ENCODE measurements at regions not wholly inside any gene's neighbourhood (a gene's known extent, or its start where the extent isn't known, plus 50 kb on each side); places are given as distances from the start of the nearest gene placed in this dataset.

DNA sequence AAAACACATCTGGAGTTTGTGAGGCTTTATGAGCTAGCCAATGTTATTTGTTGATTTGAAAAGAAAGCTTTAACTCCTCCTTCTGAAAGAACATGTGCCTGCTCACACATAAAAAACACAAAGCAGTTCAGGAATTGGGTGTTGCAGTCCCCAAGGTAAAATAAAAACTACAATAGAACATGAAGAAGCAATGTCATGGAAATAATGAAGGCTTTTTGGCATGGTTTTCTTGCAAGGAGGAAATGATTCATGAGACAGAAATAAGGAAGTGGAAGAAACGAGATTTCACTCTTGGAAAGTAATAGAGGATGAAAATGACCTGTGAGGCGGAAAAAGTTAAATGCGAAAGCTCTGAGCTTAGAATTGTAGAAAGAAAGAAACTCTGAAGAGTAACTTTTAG lies 81.1 kb downstream of the TRIB2 start:
- Histone ChIP-seq H3K14ac (ENCODE audit: insufficient read length) (no peak overlapping the region), H3K9ac (replicated peaks in 1 of 4; ENCODE audit: extremely low read depth in 1 of 4, low read depth in 3 of 4, low read length in 3 of 4) (no peak overlapping the region), H3K79me1 (ENCODE audit: low read depth, low read length) (no peaks in the 10 kb centered on the region), H4K8ac (ENCODE audit: extremely low read depth, insufficient read depth, low read length) (no peak overlapping the region), H2AFZ (ENCODE audit: low read length) (no peak overlapping the region), H2BK5ac (ENCODE audit: low read depth, low read length) (no peak overlapping the region), H4K20me1 (replicated peaks in 1 of 2; ENCODE audit: control insufficient read depth in 1 of 2, insufficient read depth in 2 of 2, low read length in 2 of 2) (no peaks in the 10 kb centered on the region), H2BK20ac (ENCODE audit: low read length) (no peak overlapping the region), H3K4me1 (replicated peaks in 1 of 4; ENCODE audit: control insufficient read depth in 3 of 4, insufficient read depth in 4 of 4, low read length in 3 of 4) (no peaks in the 10 kb centered on the region), H3K18ac (ENCODE audit: extremely low read depth, low read length) (no peak overlapping the region), H2BK12ac (ENCODE audit: low read depth, low read length) (no peak overlapping the region), H2BK15ac (ENCODE audit: low read length) (no peak overlapping the region), H3K23ac (ENCODE audit: insufficient read length) (no peak overlapping the region), H3K9me3 (ENCODE audit: insufficient read depth in 2 of 2, low read depth in 1 of 2, low read length in 1 of 2) (no peaks in the 10 kb centered on the region), H3K36me3 (ENCODE audit: control insufficient read depth in 2 of 4, insufficient read depth in 4 of 4, low read length in 3 of 4) (no peaks in the 10 kb centered on the region), H2AK5ac (ENCODE audit: low read depth, low read length) (no peak overlapping the region), H3K27ac (ENCODE audit: low read depth, low read length) (no peak overlapping the region), H3K27me3 (replicated peaks in 1 of 4; ENCODE audit: control insufficient read depth in 3 of 4, extremely low read depth in 1 of 4, insufficient read depth in 3 of 4, low read length in 3 of 4) (no peaks in the 10 kb centered on the region), H3K23me2 (ENCODE audit: low read depth, low read length) (no peaks in the 10 kb centered on the region), H3K4me3 (ENCODE audit: extremely low read depth in 1 of 4, insufficient read depth in 2 of 4, low read depth in 3 of 4, low read length in 4 of 4) (no peak overlapping the region), H4K5ac (ENCODE audit: insufficient read length, low read depth, low read length) (no peak overlapping the region), H2BK120ac (replicated peaks; ENCODE audit: low read depth, low read length) (no peak overlapping the region), H3K4ac (replicated peaks; ENCODE audit: insufficient read length, low read depth, low read length) (no peak overlapping the region), H4K91ac (replicated peaks; ENCODE audit: insufficient read length, low read length) (no peak overlapping the region), H3K4me2 (ENCODE audit: insufficient read depth in 1 of 2, low read depth in 2 of 2, low read length in 2 of 2) (no peak overlapping the region), H3K79me2 (ENCODE audit: control insufficient read depth in 1 of 2, insufficient read depth in 2 of 2, low read length in 2 of 2) (no peaks in the 10 kb centered on the region), H3K56ac (replicated peaks; ENCODE audit: insufficient read length, low read depth, low read length) (no peak overlapping the region)
- ChIA-PET POLR2A (ENCODE audit: partially characterized antibody) (no interaction called here), CTCF (ENCODE audit: partially characterized antibody) (no interaction called here)
- no peak for DNase-seq (ENCODE audit: low read depth in 1 of 2, low spot score in 2 of 2)
- WGBS, 2 experiments (ENCODE audit: extremely low coverage in 1 of 2, insufficient coverage in 1 of 2, insufficient read length in 1 of 2, insufficient replicate concordance in 2 of 2, low coverage in 1 of 2, low lambda C conversion rate in 2 of 2, missing lambda C conversion rate in 1 of 2), result 70% methylated on average over 3 of the region's 3 CpGs; no CpG with 5 or more reads in 1 of the 2 experiments
- FAIRE-seq, result no peak
- TF ChIP-seq EP300 (IDR thresholded peaks at IDR 0.05; ENCODE audit: borderline replicate concordance in 1 of 2, low read depth in 2 of 2, low read length in 2 of 2), result no peak
- TF ChIP-seq ASH2L (IDR thresholded peaks at IDR 0.05; ENCODE audit: low read length), result no peak
- no peak for TF ChIP-seq SP4 (IDR thresholded peaks at IDR 0.05; ENCODE audit: low read length)
- TF ChIP-seq CHD1 (IDR thresholded peaks at IDR 0.05; ENCODE audit: low read depth, low read length), result no peak
- no peak for TF ChIP-seq EZH2 (IDR thresholded peaks at IDR 0.05; ENCODE audit: low read depth, low read length, severe bottlenecking)
- TF ChIP-seq JUN (IDR thresholded peaks at IDR 0.05; ENCODE audit: low read depth, low read length), result no peak
- TF ChIP-seq, protein P1, sequence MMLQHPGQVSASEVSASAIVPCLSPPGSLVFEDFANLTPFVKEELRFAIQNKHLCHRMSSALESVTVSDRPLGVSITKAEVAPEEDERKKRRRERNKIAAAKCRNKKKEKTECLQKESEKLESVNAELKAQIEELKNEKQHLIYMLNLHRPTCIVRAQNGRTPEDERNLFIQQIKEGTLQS (IDR thresholded peaks at IDR 0.05; ENCODE audit: insufficient read depth, low read depth, low read length), result no peak
- TF ChIP-seq POLR2A (IDR thresholded peaks at IDR 0.05; ENCODE audit: control extremely low read depth in 1 of 2, low read depth in 2 of 2, low read length in 2 of 2), result no peak
- TF ChIP-seq SIRT6 (IDR thresholded peaks at IDR 0.05; ENCODE audit: low read length), result no peak
- TF ChIP-seq CBX5 (IDR thresholded peaks at IDR 0.05; ENCODE audit: low read depth, low read length), result no peak
- TF ChIP-seq SP2 (IDR thresholded peaks at IDR 0.05; ENCODE audit: low read length), result no peak
- no peak for TF ChIP-seq SAP30 (IDR thresholded peaks at IDR 0.05; ENCODE audit: insufficient read depth, insufficient replicate concordance, low read length)
- no peak for TF ChIP-seq YY1 (IDR thresholded peaks at IDR 0.05; ENCODE audit: low read depth, low read length)
- TF ChIP-seq, protein P2, sequence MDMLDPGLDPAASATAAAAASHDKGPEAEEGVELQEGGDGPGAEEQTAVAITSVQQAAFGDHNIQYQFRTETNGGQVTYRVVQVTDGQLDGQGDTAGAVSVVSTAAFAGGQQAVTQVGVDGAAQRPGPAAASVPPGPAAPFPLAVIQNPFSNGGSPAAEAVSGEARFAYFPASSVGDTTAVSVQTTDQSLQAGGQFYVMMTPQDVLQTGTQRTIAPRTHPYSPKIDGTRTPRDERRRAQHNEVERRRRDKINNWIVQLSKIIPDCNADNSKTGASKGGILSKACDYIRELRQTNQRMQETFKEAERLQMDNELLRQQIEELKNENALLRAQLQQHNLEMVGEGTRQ (IDR thresholded peaks at IDR 0.05; ENCODE audit: low read length), result no peak
- no peak for TF ChIP-seq GTF2F1 (IDR thresholded peaks at IDR 0.05; ENCODE audit: borderline replicate concordance, low read depth, low read length)

All from H1 (cell line).